ENCODE measurements at regions not wholly inside any gene's neighbourhood (a gene's known extent, or its start where the extent isn't known, plus 50 kb on each side); places are given as distances from the start of the nearest gene placed in this dataset.

GRCh38 chr15:59931646-59932261 is 72.4 kb upstream of the FOXB1 start:
- TF ChIP-seq CTCF (conservative IDR thresholded peaks at IDR 0.05 in 1 of 2, IDR thresholded peaks at IDR 0.05 in 1 of 2; ENCODE audit: extremely low read depth in 1 of 2, insufficient read depth in 1 of 2, low read depth in 1 of 2, low read length in 2 of 2) (no peak), EZH2 (IDR thresholded peaks at IDR 0.05; ENCODE audit: borderline replicate concordance, low read length) (no peak)

Measured in mammary epithelial cell (primary cell).